ENCODE measurements at regions not wholly inside any gene's neighbourhood (a gene's known extent, or its start where the extent isn't known, plus 50 kb on each side); places are given as distances from the start of the nearest gene placed in this dataset.

DNA sequence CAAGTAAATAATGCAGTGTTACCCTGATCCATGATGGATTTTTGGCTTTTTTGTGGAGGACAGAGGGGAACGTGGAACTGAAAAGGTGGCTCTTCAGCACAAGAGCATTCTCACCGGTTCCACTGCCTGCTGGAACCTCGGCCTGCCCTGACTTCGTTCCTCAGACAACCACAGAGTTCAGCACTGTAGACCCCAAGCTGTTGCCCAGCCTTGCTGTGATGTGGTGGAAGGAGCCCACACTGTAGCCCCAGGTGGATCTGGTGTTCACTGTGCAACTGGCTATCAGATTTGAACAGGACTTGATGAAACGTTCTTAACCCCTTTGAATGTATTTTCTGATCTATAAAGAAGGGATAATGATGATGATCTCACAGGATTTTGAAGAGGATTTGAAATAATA, 293.5 kb downstream of the TRIB2 start:
- no peak for DNase-seq

DNA sequence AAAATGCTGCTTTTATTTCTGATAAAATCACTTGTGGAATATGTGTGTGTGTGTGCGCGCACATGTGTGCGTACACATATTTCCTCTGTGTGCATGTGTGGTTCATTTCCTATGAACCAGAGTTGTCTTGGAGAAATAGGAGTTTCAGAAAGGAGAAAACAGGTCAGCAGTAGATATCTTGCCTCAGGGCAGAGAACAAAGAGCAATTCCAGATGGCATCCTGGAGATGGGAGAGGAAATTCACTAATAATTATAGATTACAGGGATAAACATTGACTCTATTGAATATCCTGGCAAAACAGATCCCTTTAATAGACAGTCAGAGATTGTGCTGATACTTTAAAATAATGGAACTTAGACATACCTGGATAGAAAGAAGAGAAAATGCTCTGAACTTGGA, 298.0 kb downstream of the TRIB2 start:
- DNase-seq: no peak

DNA sequence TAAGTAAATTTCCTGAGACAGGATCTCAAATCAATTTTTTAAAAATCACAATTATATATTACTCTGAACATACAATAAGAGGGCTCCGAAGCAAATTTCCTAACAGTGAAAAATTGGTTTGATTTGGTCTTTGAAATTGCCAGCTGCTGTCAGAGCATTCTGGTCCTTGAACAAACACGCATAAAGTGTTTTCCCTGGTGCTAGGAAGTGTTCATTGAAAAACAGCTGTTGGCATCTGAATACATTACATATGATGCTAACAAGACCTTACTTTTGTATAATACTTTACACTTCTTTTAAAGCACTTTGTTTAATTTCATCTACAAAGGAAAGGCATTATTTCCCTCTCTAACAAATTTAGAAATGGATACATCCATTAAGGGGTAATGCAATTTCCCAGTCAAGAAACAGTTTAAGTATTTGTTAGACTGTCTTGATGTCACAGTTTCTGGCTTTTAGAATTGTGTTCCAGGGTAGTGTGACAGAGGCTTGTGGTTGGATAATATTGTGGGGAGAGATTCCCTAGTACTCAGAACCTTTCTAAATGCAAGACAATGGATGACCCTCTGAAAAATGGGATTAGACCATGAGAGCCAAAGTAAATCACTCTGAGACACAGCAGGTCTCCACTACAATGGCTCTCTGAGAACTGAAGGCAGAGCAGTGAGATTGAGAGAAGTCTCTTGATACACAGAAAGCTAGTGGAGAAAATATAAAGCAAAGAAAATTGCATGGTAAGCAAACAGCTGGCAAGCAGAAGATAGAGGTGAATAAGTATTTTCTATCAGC, 299.0 kb downstream of the TRIB2 start:
- no peak for DNase-seq

DNA sequence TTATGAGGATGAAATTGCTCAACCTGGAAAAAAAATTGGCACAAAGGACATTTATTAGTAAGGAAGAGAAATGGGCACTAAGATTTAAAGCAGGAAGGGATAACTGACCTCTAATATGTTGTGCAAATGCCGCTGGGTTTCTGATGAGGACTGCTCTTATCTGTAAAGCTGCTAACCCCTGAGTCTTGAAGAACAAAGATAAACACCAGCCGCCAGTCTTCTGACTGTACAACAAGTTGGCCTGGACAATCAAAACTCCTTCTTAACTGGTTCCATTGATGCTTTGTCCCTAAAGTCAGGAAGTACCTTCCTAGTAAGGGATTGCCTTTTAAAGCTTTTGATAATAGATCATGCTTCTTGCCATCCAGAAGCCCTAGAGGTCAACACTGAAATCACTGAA, 301.8 kb downstream of the TRIB2 start:
- no peak for DNase-seq

DNA sequence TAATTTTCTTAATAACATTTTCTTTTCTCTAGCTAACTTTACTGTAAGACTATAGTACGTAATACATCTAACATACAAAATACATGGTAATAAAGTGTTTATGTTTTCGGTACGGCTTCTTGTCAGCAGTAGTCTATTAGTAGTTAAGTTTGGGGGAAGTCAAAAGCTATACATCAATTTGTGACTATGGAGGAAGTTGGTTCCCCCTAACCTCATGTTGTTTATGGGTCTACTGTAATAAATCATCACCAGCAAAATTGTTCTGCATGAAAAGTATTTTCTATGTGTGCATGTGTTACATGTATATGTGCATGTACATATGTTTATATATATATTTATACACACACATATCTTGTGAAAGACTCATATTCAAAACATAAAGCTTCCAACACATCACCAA, 303.0 kb downstream of the TRIB2 start:
- no peak for DNase-seq

DNA sequence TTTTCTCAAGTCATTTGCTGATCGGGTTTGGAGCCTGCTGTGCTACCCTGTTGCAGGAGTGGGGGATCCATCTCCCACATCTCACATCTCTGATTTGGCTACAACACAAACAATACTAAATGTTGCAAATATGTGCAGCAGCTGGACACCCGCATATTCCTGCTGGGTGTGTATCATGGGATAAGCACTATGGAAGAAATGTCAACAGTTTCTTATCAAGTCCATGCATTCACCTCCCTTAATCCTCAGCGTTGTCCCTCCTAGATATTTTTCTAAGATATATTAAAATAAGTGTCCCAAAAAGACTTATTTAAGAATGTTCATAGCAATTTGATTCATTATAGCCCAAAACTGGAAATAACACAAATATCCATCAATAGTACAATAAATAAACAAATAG, 303.7 kb downstream of the TRIB2 start:
- DNase-seq: no peak

DNA sequence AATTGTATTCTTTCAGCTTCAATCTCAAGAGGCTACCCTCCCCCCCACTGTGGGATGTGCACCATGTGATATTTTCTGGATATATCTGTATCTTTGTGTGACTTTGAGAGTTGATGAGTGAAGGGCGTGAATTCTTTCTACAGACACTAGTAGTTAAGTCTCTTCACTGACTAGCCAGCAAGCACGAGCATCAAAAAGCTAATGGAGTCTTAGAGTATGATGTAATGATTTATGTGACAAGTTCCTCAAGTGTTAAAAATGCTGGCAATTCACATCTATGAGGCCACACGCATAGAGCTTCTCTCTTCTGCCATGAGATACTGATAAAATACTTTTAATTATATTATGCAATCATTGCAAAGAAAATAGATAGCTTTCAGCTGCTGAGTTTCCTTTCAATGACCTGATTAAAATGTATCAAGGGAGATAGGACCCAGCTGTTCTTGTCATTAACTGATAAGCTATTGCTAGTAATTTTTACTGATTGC, 304.8 kb downstream of the TRIB2 start:
- DNase-seq: peak in 2 of 3 donors; percentile 19 to 54

DNA sequence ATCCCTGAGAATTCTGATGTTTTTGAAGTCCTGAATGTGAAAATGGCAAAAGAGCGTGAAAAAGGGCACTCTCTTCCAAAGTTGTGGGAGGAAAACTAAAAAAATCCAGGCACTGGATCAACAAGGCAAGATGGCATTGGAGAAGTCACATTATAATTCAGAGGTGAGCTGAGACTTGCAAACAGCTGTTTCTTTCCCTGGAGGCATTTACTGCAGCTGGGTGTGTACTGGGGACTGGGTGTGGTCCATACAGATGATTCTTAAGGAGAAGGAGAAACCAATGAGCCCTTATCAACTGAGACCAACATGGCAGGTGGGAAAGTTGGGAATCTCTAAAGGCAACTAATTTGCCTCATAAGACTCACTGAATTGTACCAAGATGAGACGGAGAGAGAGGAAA, 313.9 kb downstream of the TRIB2 start:
- DNase-seq: no peak

DNA sequence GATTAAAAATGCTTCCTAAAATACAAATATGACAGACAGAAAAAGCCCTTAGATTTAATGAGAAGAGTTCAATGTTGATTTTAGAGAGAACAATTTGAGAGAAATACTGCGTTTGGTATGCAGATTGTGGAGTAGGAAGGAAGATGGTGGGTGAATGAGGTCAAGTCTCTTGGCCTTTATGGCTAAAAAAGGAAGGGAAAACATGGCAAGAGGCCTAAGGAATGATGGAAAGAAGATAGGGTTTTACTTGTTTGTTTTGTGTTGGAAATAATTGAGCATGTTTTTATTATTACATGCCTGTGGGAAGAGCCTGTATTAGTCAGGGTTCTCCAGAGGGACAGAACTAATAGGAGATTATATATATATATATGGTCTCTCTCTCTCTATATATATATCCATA, 318.1 kb downstream of the TRIB2 start:
- no peak for DNase-seq

DNA sequence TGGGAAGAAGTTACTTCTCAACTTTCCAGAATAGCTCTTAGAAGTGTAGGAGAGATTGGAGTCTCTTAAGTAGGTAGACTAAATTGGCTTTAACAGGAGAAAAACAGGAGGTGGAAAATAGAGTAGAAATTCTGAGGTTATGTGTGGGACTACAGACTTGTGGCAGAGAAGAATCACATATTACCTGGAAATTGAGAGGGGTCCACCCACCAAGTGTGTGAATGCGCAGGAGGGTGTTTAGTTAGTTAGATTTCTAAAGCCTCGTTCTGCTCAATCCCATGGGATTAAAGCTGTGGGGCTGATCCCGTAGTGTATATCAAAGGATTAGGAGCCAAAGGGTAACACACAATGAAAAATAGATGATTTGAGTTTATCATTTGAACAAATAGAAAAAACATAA, 319.1 kb downstream of the TRIB2 start:
- DNase-seq: no peak

DNA sequence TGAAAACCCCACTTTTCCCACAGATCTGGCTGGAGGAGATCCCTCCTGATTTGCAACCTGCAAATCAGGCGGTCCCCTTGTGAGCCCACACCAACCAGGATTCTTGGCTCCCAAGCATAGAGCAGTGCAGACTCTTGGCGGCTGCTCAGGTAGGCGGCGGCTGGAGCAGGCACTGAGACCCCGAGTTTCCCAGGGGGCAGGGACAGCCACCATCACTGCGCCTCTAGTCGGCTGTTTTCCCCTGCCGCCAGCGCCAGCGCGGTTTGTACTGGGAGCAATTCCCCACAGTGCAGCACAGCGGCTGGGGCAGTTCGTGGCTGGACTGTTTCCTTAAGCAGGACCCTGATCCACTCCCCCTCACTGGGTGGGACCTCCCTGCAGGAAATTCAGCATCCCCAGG, 323.3 kb downstream of the TRIB2 start:
- DNase-seq: no peak

DNA sequence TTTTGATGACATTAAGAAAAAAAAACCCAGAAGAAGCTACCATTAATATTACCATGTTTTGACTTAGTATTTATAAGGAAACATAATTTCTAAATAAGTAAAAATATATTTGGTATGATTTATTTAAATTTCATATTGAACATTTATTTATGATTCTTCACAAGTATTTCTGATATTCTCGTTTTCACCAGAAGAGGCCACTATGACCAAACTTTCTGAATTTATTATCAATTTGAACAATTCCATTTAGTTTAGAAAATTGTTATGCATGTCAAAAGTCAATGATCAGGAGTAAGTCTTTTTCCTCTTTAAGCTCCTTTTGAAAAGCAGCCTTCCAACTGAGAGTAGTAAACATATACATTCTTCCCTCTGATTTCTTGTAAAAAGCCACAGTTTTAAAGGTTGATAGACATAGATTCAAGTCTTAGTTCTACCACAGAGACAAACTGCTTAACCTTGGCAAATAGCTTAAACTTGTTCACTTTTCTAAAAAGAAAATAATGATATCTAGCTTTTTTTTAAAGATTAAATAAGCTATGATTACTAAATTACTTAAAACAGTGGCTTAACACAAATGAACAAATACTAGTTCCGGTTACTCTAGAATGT, 329.9 kb downstream of the TRIB2 start:
- DNase-seq: peak in 2 of 3 donors; percentile 12 to 38

DNA sequence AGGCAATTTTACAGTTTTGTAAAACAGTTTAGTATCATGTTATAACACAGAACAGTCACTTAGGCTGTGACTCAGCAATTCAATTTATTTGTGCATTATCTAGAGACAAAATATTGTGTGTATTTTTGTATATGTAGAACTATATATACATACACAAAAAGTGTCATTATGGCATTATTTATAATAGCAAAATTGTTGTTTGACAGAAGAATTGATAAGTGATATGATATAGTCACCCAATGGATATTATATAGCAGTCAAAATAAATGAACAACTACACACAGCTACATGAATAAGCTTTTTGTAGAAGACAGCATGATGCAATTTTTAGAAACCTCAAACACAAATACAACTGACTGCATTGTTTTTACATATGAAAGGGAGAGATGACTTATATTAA, 334.0 kb downstream of the TRIB2 start:
- no peak for DNase-seq

DNA sequence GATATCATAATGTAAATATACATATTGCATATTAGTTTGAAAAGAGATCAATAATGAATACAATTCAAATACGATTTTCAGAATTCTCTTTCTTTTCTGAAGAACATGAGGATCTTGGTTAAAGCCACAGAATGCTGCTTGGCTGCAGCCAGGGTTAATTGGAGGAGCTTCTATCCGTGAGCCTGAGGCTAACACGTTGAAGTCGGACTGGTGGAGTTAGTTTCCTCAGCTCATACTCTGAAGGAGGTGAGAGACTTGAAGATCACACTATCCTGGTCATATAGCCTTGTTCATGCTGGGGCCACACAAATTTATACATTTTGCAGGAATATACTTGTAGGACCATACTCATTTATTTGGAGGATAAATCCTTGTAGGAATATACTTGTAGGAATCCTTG, 335.8 kb downstream of the TRIB2 start:
- no peak for DNase-seq

DNA sequence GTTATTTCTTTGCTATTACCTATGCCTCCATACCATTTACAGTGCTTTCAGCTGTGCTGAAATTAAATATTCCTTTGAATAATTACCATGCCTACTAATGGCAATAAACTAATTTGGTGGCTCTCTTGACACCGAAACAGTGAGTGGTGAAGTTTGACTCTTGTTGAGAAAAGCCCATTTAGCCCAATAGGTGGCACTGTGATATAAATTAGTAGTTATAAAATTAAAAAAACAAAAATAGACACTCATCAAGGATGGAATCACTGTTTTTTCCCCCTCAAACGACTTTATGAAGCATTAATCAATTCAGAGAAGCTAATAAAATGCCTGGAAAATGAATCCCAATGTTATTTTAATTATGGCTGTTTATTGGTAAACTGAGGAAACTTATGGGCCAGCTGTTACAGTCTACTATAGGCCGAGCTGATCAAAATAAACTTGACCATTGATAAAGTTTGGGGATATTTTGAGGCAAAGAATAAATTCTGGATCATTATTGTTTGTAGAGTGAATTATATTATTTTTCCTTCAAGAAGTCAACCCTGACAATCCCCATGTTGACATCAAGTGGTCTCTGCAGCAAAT, 339.6 kb downstream of the TRIB2 start:
- peak; percentile 12 to 68 (median 16) for DNase-seq

DNA sequence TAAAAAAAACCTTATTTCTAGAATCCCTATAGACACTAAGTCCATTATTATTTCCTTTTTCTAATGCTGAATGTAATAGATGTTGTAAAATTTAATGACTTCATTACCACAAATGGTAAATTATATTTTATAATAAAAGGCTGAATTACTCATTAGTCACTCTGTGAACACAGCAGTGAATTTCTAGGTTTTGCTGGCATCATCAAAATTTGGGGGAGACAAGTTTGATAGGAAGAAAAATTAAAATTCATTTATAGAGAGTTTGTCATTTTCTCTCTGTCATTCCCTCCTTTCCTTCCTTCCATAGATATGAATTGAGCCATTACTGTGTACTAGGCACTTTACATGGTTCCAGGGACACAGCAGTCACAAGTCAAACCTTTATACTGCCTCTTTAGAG, 340.9 kb downstream of the TRIB2 start:
- DNase-seq: no peak

DNA sequence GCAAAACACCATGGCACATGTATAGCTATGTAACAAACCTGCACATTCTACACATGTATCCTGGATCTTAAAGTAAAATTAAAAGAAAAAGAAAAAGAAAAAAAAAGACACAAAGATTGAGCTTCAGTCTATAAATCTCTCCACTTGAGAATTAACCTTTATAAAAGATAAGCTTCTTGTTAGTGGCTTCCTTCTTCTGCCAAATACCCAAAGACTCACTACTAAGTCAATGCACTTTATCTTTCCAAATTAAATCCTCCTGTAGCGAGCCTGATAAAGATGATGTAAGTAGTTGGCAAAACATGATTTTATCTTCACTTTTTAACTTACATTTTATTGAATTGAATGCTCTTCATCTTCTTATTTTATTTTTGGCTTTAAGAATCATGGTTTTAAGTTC, 349.9 kb downstream of the TRIB2 start:
- no peak for DNase-seq

DNA sequence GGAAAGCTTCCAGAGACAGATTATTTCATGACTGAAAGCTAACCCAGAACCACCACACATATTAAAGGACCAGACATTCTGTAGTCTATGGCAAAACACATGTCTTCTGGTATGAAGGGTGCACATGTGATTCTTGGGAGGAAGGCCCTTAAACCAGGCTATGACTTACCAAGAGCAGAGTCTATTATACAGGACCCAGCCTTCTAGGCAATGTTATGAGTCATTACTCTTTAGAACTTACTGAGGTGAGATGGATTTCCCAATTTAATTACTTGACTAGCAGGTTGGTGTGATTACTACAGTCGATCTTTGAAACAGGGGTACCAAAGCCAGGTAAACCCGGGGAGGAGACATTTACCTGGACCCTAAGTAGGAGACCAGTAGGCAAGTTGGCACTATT, 350.8 kb downstream of the TRIB2 start:
- DNase-seq: no peak

DNA sequence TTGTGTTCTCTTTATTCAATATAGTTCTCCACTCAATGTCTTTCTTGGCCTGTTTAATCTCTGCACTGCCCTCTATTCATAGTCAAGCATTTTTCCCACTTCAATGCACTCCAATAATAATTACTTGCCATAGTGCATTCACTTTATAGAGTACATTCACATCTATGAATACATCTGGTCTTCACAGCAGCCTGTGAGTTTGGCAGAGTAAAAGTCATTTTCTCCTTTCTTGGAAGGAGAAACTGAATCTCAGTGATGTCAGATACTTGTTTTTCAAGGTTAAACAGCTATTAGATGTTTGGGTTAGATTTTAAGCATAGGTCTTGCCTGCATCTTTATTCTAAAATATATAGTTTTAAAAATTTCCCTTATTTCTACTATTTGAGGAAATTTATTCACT, 373.2 kb downstream of the TRIB2 start:
- DNase-seq: peak in 1 of 3 donors; percentile 62

DNA sequence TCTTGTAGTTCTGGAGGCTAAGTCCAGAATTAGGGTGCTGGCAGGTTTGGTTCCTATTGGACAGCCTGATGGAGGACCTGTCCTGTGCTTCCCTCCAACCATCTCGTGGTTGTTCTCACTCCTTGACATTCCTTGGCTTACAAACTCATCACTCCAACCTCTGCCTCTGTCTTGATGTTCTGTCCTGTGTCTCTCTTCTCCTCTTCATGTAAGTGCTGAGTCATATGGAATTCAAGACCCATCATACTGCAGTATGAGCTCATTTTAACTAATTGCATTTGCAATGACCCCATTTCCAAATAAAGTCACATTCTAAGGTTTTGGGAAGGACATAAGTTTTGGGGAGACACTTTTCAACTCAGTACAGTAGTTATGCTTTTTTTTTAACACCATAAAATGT, 374.7 kb downstream of the TRIB2 start:
- peak in 1 of 3 donors; percentile 16 for DNase-seq

DNA sequence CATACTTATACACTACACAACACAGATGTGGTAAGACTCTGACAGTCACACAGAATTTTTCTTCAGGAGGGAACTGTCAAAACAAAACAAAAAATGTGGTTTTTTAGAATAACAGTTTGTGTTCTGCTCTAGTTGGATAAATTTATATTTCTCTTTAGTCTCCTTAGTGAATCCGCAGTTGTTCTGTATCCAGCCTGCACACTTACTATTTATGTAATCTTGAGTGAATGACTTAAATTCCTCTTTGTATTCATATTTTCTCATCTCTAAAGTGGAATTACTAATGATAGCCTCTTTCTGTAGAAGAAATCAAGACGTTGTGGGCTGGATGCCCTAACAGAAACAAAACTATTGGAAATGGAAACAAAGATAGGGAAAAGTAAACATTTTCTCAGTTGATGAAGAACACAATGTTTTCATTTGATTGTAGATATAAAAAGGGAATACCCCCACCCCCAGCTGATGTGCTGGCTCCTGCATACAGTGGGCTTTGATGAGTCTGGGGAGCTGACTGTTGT, 375.2 kb downstream of the TRIB2 start:
- peak in 1 of 3 donors; percentile 31 for DNase-seq

DNA sequence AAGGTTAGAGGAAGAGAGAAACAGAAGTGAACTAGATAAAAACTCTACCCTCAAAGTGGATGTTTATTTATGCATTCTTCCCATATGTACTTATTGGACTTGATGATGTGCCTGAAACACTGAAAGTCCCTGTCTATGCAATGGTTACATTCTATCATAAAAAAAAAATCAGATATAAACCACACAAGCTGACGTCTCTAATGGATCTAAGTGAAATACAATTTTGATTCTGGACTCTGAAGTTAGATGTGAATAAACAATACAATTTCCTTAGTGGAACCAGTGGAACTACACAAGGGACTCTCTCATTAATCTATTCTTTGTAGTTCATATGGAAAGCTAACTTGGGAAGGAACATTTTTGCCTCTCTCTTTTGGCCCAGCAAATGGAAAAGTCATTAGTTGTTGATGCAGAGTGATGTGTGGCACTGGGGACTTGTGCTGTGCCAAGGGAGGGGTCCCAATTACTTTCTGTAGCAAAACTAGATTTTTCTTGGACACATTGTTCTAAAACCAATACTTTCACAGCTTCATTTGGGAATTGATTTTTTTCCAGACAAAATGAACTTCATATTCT, 376.8 kb downstream of the TRIB2 start:
- DNase-seq: peak; percentile 66 to 92 (median 77)

Measured in muscle of back (tissue), 3 donors.